ENCODE measurements at regions not wholly inside any gene's neighbourhood (a gene's known extent, or its start where the extent isn't known, plus 50 kb on each side); places are given as distances from the start of the nearest gene placed in this dataset.

- Histone ChIP-seq H3K27ac (ENCODE audit: low read depth, low read length, poor library complexity, severe bottlenecking) (no peak overlapping the region), H3K4me3 (ENCODE audit: low read depth, low read length, poor library complexity, severe bottlenecking) (no peak overlapping the region), H3K36me3 (ENCODE audit: insufficient read depth, low read length, poor library complexity, severe bottlenecking) (no peaks in the 10 kb centered on the region), H3K27me3 (replicated peaks; ENCODE audit: insufficient read depth, low read depth, low read length, poor library complexity) (no peaks in the 10 kb centered on the region), H3K4me1 (ENCODE audit: insufficient read depth, low read length, poor library complexity, severe bottlenecking) (no peaks in the 10 kb centered on the region), H3K9me3 (ENCODE audit: low read depth, low read length, poor library complexity, severe bottlenecking) (no peaks in the 10 kb centered on the region)
- TF ChIP-seq EZH2 (IDR thresholded peaks at IDR 0.05; ENCODE audit: borderline replicate concordance, low read depth, low read length, poor library complexity, severe bottlenecking): no peak
- TF ChIP-seq CTCF (conservative IDR thresholded peaks at IDR 0.05; ENCODE audit: low read depth, low read length): no peak
- DNase-seq (ENCODE audit: low spot score): peak; percentile 3
- no TSS peak for BruUV-seq (replicated peaks)
- CTCF ChIA-PET: no interaction called here
- POLR2A ChIA-PET (ENCODE audit: low non-redundant PET): no interaction called here
- intact Hi-C loops (cut with micrococcal nuclease; ENCODE audit: unreplicated experiment): no loop called here
These were observed 377.1 kb upstream of the LCORL start for GRCh38 chr4:18398661-18399060.

GRCh38 chr4:18397681-18398390 is 376.3 kb upstream of the LCORL start:
- POLR2A ChIA-PET (ENCODE audit: low non-redundant PET): no interaction called here
- no peaks in the 10 kb centered on the region for H3K9me3 ChIP-seq (ENCODE audit: low read depth, low read length, poor library complexity, severe bottlenecking)
- BruUV-seq (replicated peaks): no TSS peak
- H3K36me3 ChIP-seq (ENCODE audit: insufficient read depth, low read length, poor library complexity, severe bottlenecking): no peaks in the 10 kb centered on the region
- no peaks in the 10 kb centered on the region for H3K4me1 ChIP-seq (ENCODE audit: insufficient read depth, low read length, poor library complexity, severe bottlenecking)
- intact Hi-C loops (cut with micrococcal nuclease; ENCODE audit: unreplicated experiment): no loop called here
- no peak for DNase-seq (ENCODE audit: low spot score)
- H3K27ac ChIP-seq (ENCODE audit: low read depth, low read length, poor library complexity, severe bottlenecking): no peak overlapping the region
- H3K27me3 ChIP-seq (replicated peaks; ENCODE audit: insufficient read depth, low read depth, low read length, poor library complexity): no peaks in the 10 kb centered on the region
- H3K4me3 ChIP-seq (ENCODE audit: low read depth, low read length, poor library complexity, severe bottlenecking): no peak overlapping the region
- CTCF ChIA-PET: no interaction called here
- TF ChIP-seq CTCF (conservative IDR thresholded peaks at IDR 0.05; ENCODE audit: low read depth, low read length) (no peak), EZH2 (IDR thresholded peaks at IDR 0.05; ENCODE audit: borderline replicate concordance, low read depth, low read length, poor library complexity, severe bottlenecking) (no peak)

- Histone ChIP-seq H3K27ac (ENCODE audit: low read depth, low read length, poor library complexity, severe bottlenecking) (no peak overlapping the region), H3K4me1 (ENCODE audit: insufficient read depth, low read length, poor library complexity, severe bottlenecking) (no peaks in the 10 kb centered on the region), H3K9me3 (ENCODE audit: low read depth, low read length, poor library complexity, severe bottlenecking) (no peaks in the 10 kb centered on the region), H3K4me3 (ENCODE audit: low read depth, low read length, poor library complexity, severe bottlenecking) (no peak overlapping the region), H3K27me3 (replicated peaks; ENCODE audit: insufficient read depth, low read depth, low read length, poor library complexity) (no peaks in the 10 kb centered on the region), H3K36me3 (ENCODE audit: insufficient read depth, low read length, poor library complexity, severe bottlenecking) (no peaks in the 10 kb centered on the region)
- TF ChIP-seq CTCF (conservative IDR thresholded peaks at IDR 0.05; ENCODE audit: low read depth, low read length): no peak
- no peak for TF ChIP-seq EZH2 (IDR thresholded peaks at IDR 0.05; ENCODE audit: borderline replicate concordance, low read depth, low read length, poor library complexity, severe bottlenecking)
- no TSS peak for BruUV-seq (replicated peaks)
- ChIA-PET POLR2A (ENCODE audit: low non-redundant PET) (no interaction called here), CTCF (no interaction called here)
- intact Hi-C loops (cut with micrococcal nuclease; ENCODE audit: unreplicated experiment): no loop called here
- DNase-seq (ENCODE audit: low spot score): no peak
These were observed 373.1 kb upstream of the LCORL start for GRCh38 chr4:18394656-18395055.
